Esophagus muscularis mucosa (tissue), 4 donors: ENCODE measurements at regions not wholly inside any gene's neighbourhood (a gene's known extent, or its start where the extent isn't known, plus 50 kb on each side); places are given as distances from the start of the nearest gene placed in this dataset.

Source experiments
- CTCF ChIP-seq, 3 experiments: fragments of 200-600 bp in 2 of 3; fragments of 450-650 bp in 1 of 3; sonication (generic) in 2 of 3; IDR thresholded peaks; one replicate each; pipeline ENCODE4 v1.5.1; 2017 to 2019; ENCODE audit warnings: antibody characterized with exemption in 3 of 3, mild to moderate bottlenecking in 2 of 3, moderate library complexity in 1 of 3
- EP300 ChIP-seq: sonication (generic); formaldehyde crosslinking; IDR thresholded peaks from one replicate; pipeline ENCODE4 v1.6.1; 2017; ENCODE audit warnings: antibody characterized with exemption
- POLR2A ChIP-seq: fragments of 450-650 bp; IDR thresholded peaks from one replicate; pipeline ENCODE4 v1.6.1; 2017; ENCODE audit warnings: antibody characterized with exemption, moderate library complexity, mild to moderate bottlenecking, low read depth
- POLR2AphosphoS5 ChIP-seq, 2 donors: sonication (generic); formaldehyde crosslinking; IDR thresholded peaks; one replicate each; pipeline ENCODE4 v1.6.1; 2017; ENCODE audit warnings: antibody characterized with exemption in 2 of 2

- TF ChIP-seq CTCF (IDR thresholded peaks at IDR 0.05) (no peak), POLR2A (no peak), POLR2AphosphoS5 (IDR thresholded peaks at IDR 0.05) (no peak), EP300 (no peak)
Observed at GRCh38 chr3:137348936-137349335, 391.2 kb downstream of the IL20RB start.
